Endothelial cell of umbilical vein (primary cell): ENCODE measurements at regions not wholly inside any gene's neighbourhood (a gene's known extent, or its start where the extent isn't known, plus 50 kb on each side); places are given as distances from the start of the nearest gene placed in this dataset.

Experiments used
- EZH2 ChIP-seq: IDR thresholded peaks from 2 replicates; pipeline ENCODE4 v1.6.1; 2012; ENCODE audit warnings: borderline replicate concordance, low read depth, mild to moderate bottlenecking, moderate library complexity, low read length, inconsistent platforms; ENCODE audit not compliant: severe bottlenecking
- MYC ChIP-seq: IDR thresholded peaks from one replicate; pipeline ENCODE4 v1.6.1; 2011; ENCODE audit warnings: mild to moderate bottlenecking, low read depth, low read length
- POLR2A ChIP-seq: IDR thresholded peaks from 2 replicates; pipeline ENCODE4 v1.6.1; 2012; ENCODE audit warnings: low read depth, mild to moderate bottlenecking, control low read depth, low read length
- TF ChIP-seq, protein P1 (sequence below): IDR thresholded peaks from 2 replicates; pipeline ENCODE4 v1.6.1; 2011; ENCODE audit not compliant: insufficient read depth, insufficient read length
- TF ChIP-seq, protein P2 (sequence below), 2 donors: IDR thresholded peaks; 1 replicate in 1 of 2; 2 replicates in 1 of 2; pipeline ENCODE4 v1.5.1; 2011; ENCODE audit warnings: low read length in 2 of 2, mild to moderate bottlenecking in 2 of 2, moderate library complexity in 2 of 2, control low read depth in 1 of 2, inconsistent platforms in 1 of 2, low read depth in 1 of 2; ENCODE audit not compliant: insufficient read depth in 1 of 2; ENCODE audit errors: extremely low read depth in 1 of 2

GRCh38 chr1:187044411-187044810 lies 215.7 kb downstream of the PLA2G4A start:
- TF ChIP-seq, protein P1, sequence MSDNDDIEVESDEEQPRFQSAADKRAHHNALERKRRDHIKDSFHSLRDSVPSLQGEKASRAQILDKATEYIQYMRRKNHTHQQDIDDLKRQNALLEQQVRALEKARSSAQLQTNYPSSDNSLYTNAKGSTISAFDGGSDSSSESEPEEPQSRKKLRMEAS = no peak
- TF ChIP-seq, protein P2, sequence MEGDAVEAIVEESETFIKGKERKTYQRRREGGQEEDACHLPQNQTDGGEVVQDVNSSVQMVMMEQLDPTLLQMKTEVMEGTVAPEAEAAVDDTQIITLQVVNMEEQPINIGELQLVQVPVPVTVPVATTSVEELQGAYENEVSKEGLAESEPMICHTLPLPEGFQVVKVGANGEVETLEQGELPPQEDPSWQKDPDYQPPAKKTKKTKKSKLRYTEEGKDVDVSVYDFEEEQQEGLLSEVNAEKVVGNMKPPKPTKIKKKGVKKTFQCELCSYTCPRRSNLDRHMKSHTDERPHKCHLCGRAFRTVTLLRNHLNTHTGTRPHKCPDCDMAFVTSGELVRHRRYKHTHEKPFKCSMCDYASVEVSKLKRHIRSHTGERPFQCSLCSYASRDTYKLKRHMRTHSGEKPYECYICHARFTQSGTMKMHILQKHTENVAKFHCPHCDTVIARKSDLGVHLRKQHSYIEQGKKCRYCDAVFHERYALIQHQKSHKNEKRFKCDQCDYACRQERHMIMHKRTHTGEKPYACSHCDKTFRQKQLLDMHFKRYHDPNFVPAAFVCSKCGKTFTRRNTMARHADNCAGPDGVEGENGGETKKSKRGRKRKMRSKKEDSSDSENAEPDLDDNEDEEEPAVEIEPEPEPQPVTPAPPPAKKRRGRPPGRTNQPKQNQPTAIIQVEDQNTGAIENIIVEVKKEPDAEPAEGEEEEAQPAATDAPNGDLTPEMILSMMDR (IDR thresholded peaks at IDR 0.05; ENCODE audit: extremely low read depth in 1 of 2, insufficient read depth in 1 of 2, low read depth in 1 of 2, low read length in 2 of 2) = no peak
- TF ChIP-seq EZH2 = no peak
- no peak for TF ChIP-seq POLR2A
- no peak for TF ChIP-seq MYC
